Glomerular visceral epithelial cell (primary cell): ENCODE measurements at regions not wholly inside any gene's neighbourhood (a gene's known extent, or its start where the extent isn't known, plus 50 kb on each side); places are given as distances from the start of the nearest gene placed in this dataset.

Experiments
- DNase-seq: peaks from one replicate; pipeline ENCODE4 v3.0.0-alpha.2; 2016; ENCODE audit errors: extremely low spot score

- DNase-seq: peak; percentile 44
Measured at GRCh38 chrX:36436361-36436760, 516.8 kb downstream of the CFAP47 start.

GRCh38 chrX:36443007-36443406 is 523.5 kb downstream of the CFAP47 start:
- no peak for DNase-seq

DNA sequence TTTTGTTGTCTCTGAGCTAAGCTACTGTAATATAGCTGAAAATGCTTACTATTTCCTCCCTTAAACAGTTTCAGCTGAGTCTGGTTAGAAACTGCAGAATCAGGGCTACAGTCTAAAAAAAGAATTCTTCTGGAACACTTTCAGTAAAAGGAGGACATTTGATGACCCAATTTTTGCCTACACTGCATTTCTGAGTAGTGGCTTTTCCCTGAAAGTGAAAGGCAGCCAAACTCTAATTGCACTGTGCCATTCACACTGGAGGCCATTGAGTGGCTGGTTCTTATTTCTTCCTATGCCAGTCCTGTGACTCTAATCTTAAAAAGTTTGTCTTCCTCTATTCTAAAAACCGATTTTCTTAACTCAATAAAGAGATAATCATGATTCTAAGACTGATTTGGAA is 526.0 kb downstream of the CFAP47 start:
- no peak for DNase-seq

- no peak for DNase-seq
Measured at GRCh38 chrX:36462142-36462541, 542.6 kb downstream of the CFAP47 start.

- no peak for DNase-seq
Measured at GRCh38 chrX:36480441-36480990, 527.6 kb upstream of the FAM47C start.

DNA sequence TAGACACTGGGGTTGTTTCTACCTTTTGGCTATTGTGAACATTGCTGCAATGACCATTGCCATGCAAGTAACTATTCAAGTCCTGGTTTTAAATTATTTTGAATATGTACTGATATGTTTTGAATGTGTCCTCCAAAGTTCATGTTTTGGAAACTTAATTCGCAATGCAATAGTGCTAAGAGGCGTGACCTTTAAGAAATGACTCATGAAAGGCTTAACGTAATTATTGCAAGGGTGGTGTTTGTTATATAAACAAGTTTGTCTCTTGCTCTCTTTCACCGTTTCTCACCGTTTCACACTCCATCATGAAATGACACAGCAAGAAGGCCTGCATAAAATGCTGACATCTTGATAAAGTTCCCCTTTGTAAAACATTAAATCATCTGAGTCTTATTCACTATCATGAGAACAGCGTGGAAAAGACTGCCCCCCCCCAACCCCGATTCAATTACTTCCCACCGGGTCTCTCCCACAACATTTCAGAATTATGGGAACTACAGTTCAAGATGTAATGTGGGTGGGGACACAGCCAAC is 506.9 kb upstream of the FAM47C start:
- DNase-seq: no peak

GRCh38 chrX:36504625-36505024 is 503.5 kb upstream of the FAM47C start:
- no peak for DNase-seq

DNA sequence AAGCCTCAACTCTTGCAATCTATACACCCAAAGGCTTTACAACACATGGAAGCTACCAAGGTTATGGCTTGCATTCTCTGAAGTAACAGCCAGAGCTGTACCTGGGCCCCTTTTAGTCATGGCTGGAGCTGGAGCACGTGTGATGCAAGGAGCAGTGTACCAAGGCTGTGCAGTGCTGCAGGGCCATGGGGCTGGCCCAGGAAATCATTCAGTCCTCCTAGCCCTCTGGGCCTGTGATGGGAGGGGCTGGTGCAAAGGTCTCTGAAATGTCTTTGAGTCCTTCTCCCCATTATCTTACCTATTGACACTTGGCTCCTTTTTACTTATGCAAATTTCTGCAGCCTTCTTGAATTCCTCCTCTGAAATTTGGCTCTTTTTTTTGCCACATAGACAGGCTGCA is 500.1 kb upstream of the FAM47C start:
- no peak for DNase-seq

- no peak for DNase-seq
Measured at GRCh38 chrX:36510736-36511135, 497.4 kb upstream of the FAM47C start.

- DNase-seq: no peak
Measured at GRCh38 chrX:36528661-36529060, 479.5 kb upstream of the FAM47C start.

DNA sequence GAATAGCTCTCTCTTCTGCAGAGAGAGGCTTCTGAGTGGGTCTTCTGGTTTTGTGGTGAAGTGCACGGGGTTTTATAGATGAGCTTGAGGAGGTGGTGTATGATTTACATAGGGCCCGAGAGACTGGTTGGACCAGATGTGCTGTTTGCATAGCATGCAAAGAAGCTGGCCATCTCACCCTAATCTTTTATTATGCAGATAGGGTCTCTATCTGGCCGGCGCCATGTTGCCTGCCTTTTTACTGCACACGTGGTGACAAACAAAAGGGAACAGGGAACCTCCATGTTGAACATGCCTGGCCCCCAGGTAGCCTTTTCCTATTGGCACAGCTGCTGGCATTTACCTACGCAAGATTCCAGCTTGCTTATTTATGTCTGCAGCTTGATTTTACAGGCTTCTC is 473.3 kb upstream of the FAM47C start:
- no peak for DNase-seq

GRCh38 chrX:36543499-36543898 is 464.7 kb upstream of the FAM47C start:
- DNase-seq: no peak

GRCh38 chrX:36562986-36563385 is 445.2 kb upstream of the FAM47C start:
- no peak for DNase-seq

DNA sequence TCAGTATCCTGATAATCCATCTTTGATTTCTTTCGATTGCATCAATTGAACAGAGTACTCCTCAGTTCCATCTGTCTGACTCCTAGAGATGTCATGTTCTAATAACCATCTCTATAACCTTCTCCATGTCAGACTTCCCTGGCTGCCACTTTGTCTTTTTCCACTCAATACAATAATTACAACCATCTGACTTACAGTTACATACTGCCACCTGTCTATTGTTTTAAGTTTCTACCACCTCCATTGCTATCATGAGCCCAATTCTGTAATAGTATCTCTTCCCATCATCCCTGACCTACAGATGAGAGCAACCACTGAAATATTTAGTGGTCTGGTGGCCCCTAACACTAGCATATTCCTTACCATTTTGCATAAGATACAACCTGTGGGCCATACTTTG is 439.2 kb upstream of the FAM47C start:
- no peak for DNase-seq

DNA sequence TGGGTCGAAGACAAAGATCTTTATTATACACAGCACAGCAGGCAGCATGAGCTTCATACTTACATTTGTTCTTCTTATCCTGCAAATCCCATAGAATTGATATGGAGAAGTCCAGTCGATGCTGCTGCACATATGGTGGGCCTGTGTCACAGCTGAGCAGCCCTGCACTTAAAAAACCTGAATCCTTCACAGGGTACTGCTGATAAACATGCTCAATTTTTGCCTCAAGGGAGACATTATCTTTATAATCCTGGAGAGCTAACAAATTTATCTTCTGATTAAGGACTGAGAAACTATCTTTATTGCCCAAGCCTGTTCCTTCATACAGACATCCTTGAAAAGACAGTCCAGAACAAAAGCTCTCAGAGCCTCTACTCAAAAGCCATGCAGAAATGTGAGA is 434.4 kb upstream of the FAM47C start:
- no peak for DNase-seq

DNA sequence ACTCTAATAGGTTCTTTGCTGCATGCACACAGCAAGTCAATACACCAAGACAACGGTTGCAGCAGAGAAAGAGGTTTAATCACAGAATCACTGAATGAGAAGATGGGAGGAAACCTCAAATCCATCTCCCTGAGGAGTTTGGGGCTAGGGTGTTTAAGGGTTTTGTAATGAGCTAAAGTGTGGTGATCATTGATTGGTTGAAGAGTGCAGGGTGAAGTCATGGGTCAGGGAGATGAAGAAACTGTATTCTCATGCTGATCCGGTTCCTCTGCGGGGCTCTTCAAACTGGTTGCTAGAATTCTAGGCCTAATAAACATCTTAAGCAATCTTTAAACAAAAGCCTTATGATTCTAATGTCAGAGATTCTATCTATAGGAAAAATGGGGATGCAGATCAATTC is 432.5 kb upstream of the FAM47C start:
- no peak for DNase-seq

- DNase-seq: no peak
Measured at GRCh38 chrX:36577006-36577405, 431.2 kb upstream of the FAM47C start.

DNA sequence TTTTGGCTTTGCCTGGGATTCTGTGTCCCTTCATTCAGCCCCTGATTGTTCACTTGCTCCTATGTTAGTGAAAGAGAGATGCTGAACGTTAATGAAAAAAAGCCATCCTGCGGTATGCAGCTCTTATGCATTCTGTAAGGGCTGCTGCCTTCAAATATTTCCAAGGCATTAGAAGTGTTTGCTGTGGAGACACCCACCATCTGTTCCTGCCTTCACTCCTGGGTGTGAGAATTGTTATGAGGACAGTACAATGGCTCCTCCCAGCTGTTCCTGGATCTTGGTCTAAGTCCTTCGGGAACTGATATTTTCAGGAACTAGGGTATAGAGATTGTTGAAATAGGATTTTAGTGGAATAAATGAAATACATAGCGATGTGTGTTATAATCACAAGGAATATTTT is 427.1 kb upstream of the FAM47C start:
- no peak for DNase-seq

GRCh38 chrX:36583674-36584073 is 424.5 kb upstream of the FAM47C start:
- DNase-seq: no peak

- peak; percentile 81 for DNase-seq
Measured at GRCh38 chrX:36609616-36610585, 398.3 kb upstream of the FAM47C start.

DNA sequence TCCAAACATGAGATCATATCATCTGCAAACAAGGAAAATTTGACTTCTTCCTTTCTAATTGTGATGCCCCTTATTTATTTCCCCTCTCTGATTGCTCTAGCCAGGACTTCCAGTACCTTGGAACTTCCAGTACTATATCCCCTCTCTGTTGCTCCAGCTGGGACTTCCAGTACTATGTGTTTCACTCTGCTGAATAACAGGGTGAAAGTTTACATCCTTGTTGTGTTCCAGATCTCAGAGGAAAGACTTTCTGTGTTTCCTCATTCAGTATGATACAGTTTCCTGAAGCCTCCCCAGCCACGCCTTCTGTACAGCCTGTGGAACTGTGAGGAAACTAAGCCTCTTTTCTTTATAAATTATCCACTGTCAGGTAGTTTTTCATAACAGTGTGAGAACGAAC is 381.3 kb upstream of the FAM47C start:
- DNase-seq: no peak

GRCh38 chrX:36640232-36640631 is 367.9 kb upstream of the FAM47C start:
- no peak for DNase-seq

DNA sequence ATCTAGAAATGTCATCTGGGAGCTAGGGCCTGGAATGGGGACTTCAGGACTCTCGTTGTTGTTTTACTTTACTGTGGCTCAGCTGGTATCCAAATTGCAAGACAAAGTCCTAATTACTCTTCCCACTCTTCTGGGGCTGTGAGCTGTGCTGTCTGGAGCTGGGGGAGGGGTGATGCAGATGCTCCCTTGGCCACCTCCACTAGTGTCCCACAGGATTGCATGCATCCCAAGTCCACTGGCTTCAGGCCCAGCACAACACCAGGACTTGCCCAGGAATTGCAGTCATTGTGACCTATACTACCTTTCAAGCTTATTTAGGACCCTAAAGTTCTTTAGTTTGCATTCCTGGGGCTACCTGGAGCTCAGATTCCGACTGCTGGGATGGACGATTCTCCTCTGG is 366.1 kb upstream of the FAM47C start:
- DNase-seq: no peak
